ENCODE measurements at regions not wholly inside any gene's neighbourhood (a gene's known extent, or its start where the extent isn't known, plus 50 kb on each side); places are given as distances from the start of the nearest gene placed in this dataset.

GRCh38 chr1:182135946-182136345 is 74.4 kb upstream of the ZNF648 start:
- Histone ChIP-seq H4K20me1 (replicated peaks; ENCODE audit: control insufficient read depth, insufficient read depth, low read length) (no peaks in the 10 kb centered on the region), H3K4me2 (ENCODE audit: insufficient read depth, low read length) (no peak overlapping the region), H3K27me3 (ENCODE audit: control insufficient read depth in 2 of 2, insufficient read depth in 2 of 2, low read length in 2 of 2) (peaks cover 6 to 7% of the 10 kb centered on the region in 2 experiments; a peak in 4 of 5 replicates), H3K9ac (ENCODE audit: insufficient read depth in 1 of 2, low read depth in 2 of 2, low read length in 2 of 2) (no peak overlapping the region), H3K4me3 (no peak overlapping the region), H2AFZ (ENCODE audit: low read depth, low read length) (no peak overlapping the region), H3K9me1 (ENCODE audit: control insufficient read depth, insufficient read depth, low read length) (no peaks in the 10 kb centered on the region), H3K9me3 (replicated peaks; ENCODE audit: control insufficient read depth, insufficient read depth, low read depth, low read length) (no peaks in the 10 kb centered on the region; the same call in 1 of the 2 replicates), H3K27ac (ENCODE audit: extremely low read depth, low read depth, low read length) (no peak overlapping the region), H3K4me1 (replicated peaks in 1 of 2; ENCODE audit: control insufficient read depth in 2 of 2, insufficient read depth in 2 of 2, low read length in 2 of 2) (no peaks in the 10 kb centered on the region), H3K36me3 (ENCODE audit: control insufficient read depth, insufficient read depth, low read length) (no peaks in the 10 kb centered on the region), H3K79me2 (ENCODE audit: control insufficient read depth, insufficient read depth, low read length) (no peaks in the 10 kb centered on the region)
- CTCF ChIA-PET (ENCODE audit: low intra/inter-chr PET ratio) = no interaction called here
- no peak for ATAC-seq
- intact Hi-C loops (cut with micrococcal nuclease) = no loop called here
- in situ Hi-C loops (cut with MboI) = no loop called here
- POLR2A ChIA-PET = interaction anchor here (0.6 to 1.0 kb wide), 5 partner anchors 9 to 336 kb away, joined by 3 to 4 read pairs (median 3); no protein-coding TSS in a partner anchor
- BruUV-seq (replicated peaks) = no TSS peak
- FAIRE-seq = no peak
- 0% methylated on average over 1 of the region's 1 CpG for WGBS (ENCODE audit: insufficient coverage, low coverage, missing lambda C conversion rate)
- TF ChIP-seq TAF15 (IDR thresholded peaks at IDR 0.05; ENCODE audit: low read depth, low read length) (no peak), MXI1 (IDR thresholded peaks at IDR 0.05; ENCODE audit: low read depth, low read length) (no peak), NONO (IDR thresholded peaks at IDR 0.05; ENCODE audit: low read depth in 2 of 2, low read length in 1 of 2) (no peak), TBP (optimal IDR thresholded peaks at IDR 0.05; ENCODE audit: low read depth, low read length) (no peak), CREB5 (CRISPR knock-in tag; IDR thresholded peaks at IDR 0.05) (no peak), DEAF1 (CRISPR knock-in tag; IDR thresholded peaks at IDR 0.05) (no peak), U2AF2 (optimal IDR thresholded peaks at IDR 0.05; ENCODE audit: low read depth, low read length) (no peak), ZNF280B (CRISPR knock-in tag; IDR thresholded peaks at IDR 0.05) (no peak), PHF20 (IDR thresholded peaks at IDR 0.05; ENCODE audit: partially characterized antibody) (no peak), MCM5 (IDR thresholded peaks at IDR 0.05; ENCODE audit: low read depth) (no peak)
- DNase-seq (ENCODE audit: extremely low read depth in 1 of 4, low spot score in 3 of 4) = no peak

Data from K562 (cell line).